GM13977 (cell line): ENCODE measurements at regions not wholly inside any gene's neighbourhood (a gene's known extent, or its start where the extent isn't known, plus 50 kb on each side); places are given as distances from the start of the nearest gene placed in this dataset.
"Not testable (repeated sequence)": the region's sequence is repeated elsewhere in the genome, so short reads cannot be mapped to it uniquely, and the experiment has no call there.

ENCODE experiments used
- DNase-seq: peaks from one replicate; pipeline ENCODE4 v3.0.0; 2012; ENCODE audit warnings: low spot score
- CTCF ChIP-seq: IDR thresholded peaks from 2 replicates; pipeline ENCODE4 v1.5.1; 2012; ENCODE audit warnings: mild to moderate bottlenecking, control low read depth; ENCODE audit not compliant: insufficient read depth; ENCODE audit errors: extremely low read depth, missing control alignments
- in situ Hi-C: fragments of 300-500 bp; cut with MboI; formaldehyde crosslinking; loops from one replicate; pipeline ENCODE4 v1.12.0; 2022; ENCODE audit warnings: low sequenced_read_pairs, low pct_unique_long_range_greater_than_20kb, mixed read lengths, inconsistent platforms; ENCODE audit not compliant: unreplicated experiment

- in situ Hi-C loops, result no loop called here
- DNase-seq, result no peak
- TF ChIP-seq CTCF, result no peak
These were observed 57.0 kb downstream of the OR10A6 start for GRCh38 chr11:7874056-7874455.

DNA sequence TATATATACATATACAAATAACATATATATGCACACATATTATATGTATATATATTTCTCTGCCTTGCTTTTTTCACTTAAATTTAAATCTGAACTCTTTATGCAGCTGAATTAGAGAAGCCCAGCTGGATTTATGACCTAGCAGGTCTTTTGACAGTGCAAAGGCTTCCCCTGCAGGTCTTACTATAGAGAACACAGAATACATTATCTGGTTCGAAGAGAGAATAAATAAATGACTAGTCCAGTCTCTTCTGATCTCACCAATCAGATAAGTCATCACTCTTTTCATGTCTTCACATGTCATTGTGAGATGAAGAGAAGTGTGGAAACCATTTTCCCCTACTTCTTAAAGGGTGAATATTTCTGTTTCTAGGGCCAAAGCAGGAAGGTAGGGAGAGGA, 58.2 kb downstream of the OR10A6 start:
- TF ChIP-seq CTCF, result no peak
- in situ Hi-C loops, result no loop called here
- DNase-seq, result no peak

- TF ChIP-seq CTCF, result no peak
- in situ Hi-C loops, result no loop called here
- DNase-seq, result no peak
These were observed 60.0 kb downstream of the OR10A6 start for GRCh38 chr11:7871056-7871455.

DNA sequence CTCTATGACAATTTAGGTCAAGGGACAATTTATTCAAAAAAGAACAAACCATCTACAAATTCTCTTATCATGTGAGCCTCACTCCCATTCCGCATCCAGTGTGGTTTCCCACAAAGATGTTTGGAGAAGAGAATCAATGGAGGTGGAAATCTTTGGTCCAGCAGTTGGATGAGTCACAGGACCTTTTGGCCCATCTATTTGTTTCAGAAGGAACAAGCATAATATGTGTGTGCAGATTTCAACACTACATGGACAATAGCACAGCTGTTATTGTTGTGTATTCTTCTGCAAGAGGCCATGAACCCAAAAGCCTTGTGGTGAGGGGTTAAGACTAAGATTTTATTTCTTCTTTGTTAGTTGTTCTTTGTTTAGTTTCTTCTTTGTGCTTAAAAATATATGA, 61.6 kb downstream of the OR10A6 start:
- DNase-seq, result no peak
- in situ Hi-C loops, result no loop called here
- no peak for TF ChIP-seq CTCF

DNA sequence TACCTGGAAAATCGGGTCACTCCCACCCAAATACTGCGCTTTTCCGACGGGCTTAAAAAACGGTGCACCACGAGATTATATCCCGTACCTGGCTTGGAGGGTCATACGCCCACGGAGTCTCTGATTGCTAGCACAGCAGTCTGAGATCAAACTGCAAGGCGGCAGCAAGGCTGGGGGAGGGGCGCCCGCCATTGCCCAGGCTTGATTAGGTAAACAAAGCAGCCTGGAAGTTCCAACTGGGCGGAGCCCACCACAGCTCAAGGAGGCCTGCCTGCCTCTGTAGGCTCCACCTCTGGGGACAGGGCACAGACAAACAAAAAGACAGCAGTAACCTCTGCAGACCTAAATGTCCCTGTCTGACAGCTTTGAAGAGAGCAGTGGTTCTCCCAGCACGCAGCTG, 64.5 kb upstream of the OR5P2 start:
- DNase-seq, in situ Hi-C loops: not testable (repeated sequence)

GRCh38 chr11:7860844-7861243, 64.1 kb upstream of the OR5P2 start:
- in situ Hi-C loops, result not testable (repeated sequence)

DNA sequence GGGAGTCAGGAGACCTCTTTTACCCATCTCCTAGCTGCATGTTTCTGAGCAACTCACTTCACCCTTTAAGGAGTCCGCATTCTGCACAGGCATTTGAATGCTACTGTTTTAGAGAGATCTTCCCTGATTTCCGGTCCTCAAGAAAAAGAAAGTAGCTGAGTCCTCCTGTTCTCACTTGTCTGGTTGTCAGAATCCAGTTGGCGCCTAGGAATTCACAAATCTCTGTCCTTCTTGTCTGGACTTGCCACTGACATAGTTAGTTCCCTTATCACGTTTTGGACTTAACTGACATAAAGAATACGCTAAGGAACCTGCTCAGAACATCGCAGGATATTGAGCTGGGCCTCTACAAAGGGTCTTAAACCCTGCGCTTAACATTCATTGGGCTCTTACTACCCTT, 61.3 kb upstream of the OR5P2 start:
- TF ChIP-seq CTCF, result no peak
- in situ Hi-C loops, result no loop called here
- no peak for DNase-seq

More at GRCh38 chr11:7860844-7861243, 64.1 kb upstream of the OR5P2 start:
- not testable (repeated sequence) for DNase-seq

GRCh38 chr11:7851391-7851790, 54.6 kb upstream of the OR5P2 start:
- no peak for DNase-seq
- in situ Hi-C loops, result no loop called here
- peak; percentile 7 for TF ChIP-seq CTCF
